ENCODE measurements at regions not wholly inside any gene's neighbourhood (a gene's known extent, or its start where the extent isn't known, plus 50 kb on each side); places are given as distances from the start of the nearest gene placed in this dataset.

DNA sequence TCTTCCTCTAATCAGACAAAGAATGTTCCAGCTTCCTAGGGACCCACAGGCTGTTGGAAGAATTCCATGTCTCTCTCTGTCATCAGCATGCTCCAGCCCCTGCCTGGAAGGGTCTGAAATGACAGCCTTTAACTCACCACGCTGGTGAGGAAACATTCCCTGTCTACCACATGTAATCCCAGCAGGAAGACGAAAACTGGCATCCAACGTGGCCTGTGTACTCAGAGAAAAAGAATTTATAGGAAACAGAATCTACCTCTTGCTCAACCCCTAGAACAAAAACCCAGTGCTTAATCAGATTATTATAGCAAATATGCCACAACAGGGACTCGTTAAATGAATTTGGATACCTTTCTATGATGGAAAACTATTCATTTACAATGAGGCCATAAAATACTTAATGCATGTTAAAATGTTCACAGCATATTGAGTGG lies 147.3 kb upstream of the FOXF1 start:
- peak; percentile 96 for DNase-seq (ENCODE audit: low spot score)

DNA sequence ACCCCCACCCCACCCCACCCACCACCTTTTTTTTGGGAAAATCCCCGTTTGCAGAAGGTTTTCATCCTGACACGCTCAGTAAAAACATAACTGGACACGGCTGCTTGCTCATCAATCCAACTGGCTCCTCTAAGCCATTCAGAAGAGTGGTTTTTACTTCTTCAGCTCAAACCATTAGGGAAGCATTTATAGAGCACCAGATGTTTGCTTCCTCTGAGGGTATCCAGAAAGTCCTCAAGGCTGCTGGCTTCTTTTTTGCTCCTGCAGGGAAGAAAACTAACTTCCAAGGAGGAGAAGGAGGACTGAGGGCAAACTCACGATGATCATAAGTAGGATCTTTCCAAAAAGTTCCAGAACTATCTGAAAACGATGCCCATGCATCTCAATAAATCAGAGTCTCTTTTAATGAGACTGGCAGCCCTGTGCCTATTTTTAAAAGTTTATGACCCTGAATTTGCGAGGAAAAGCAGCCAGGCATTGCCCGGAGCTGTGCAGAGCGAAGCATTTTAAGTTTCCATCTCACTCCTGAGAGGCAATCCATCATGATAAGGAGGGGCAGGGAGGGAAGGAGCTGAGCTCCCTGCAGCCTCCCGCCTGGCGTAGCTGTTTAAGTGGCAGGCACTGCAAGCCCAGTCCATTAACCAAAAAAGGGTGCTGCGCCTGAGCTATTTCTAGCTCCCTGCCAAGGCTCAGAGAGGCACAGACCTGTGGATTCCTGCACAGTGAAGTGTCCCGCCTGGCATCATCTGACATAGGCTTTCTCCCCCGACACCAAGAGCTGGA lies 146.3 kb upstream of the FOXF1 start:
- DNase-seq (ENCODE audit: low spot score): peak; percentile 72

DNA sequence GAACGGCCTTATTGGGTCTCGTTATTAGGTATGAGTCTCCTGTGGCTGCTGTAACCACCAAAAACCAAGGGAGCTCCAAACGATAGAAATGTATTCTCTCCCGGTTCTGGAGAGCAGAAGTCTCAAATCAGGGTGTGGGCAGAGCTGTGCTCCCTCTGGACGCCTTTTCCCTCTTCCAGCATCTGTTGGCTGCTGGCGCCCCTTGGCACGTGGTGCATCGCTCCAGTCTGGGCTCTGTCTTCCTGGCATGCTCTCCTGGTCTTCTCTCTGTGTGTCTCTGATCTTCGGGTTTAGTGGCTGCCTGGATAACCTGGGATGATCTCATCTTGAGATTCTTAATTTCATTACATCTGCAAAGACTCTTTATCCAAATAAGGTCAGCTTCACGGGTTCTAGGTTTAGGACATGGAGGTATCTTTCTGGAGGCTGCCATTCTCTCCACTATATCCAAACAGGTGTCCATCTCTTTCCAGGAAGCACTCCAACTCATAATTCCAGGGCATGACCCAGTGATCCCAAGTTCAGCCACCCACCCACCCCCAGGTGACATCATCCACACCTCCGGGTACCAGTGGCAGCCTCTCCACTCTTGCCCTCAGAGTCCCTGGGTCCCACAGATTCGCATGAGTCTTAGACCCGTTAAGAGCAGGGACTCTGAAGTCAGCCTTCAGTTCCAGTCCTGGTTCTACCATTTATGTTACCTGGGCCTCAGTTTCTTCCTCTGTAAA lies 145.5 kb upstream of the FOXF1 start:
- DNase-seq (ENCODE audit: low spot score): no peak

DNA sequence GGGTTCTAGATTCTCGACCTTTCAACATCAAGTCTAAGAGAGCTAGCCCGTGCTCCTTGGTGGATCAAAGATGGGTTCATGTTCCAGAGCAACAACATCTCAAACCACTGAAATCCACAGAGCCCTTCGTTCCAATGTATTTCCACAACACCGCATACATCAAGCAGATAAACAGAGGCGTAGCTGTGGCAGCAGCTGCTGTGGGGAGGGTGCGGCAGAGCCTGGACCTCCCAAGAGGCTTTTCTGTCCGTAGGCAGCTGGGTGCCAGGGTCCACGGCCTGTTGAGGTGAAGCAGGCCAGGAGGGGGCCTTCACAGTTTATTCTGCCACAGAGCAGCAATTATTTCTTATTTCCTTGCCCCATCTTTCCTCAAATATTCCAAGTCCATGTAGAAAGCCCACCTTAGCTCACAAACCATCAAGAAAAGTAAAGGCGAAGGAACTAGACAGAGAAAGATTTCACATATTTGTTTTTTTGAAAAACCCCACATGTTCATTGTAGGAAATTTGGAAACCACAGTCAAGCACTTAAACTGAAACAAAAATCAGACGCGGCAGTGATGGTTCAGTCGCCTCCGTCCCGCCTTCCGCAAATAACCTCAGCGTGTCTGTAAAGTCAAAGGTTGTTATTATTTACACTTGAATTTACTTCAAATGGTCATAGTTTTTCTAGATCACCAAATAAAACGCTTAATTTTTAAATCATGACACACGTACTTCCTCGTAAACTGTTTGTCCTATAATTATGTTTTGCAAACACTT lies 144.6 kb upstream of the FOXF1 start:
- DNase-seq (ENCODE audit: low spot score): no peak

DNA sequence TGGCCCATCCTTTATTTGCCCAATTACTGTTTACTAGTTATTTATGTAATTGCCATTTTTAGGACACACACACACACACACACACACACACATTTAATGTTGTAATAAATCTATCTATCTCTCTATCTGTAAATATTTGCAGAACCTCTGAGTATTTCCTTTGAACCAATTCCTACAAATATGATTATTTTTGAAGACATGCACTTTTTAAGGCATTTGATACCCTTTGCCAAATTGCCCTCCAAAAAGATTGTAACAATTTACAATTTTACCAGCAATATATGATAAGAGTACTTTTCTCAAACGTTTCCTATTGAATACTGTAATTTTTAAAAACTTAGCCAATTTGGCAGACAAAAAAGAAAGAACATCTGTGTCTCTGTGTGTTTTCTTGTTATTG lies 143.8 kb upstream of the FOXF1 start:
- DNase-seq (ENCODE audit: low spot score): no peak

- no peak for DNase-seq (ENCODE audit: low spot score)
These were observed 142.8 kb upstream of the FOXF1 start for GRCh38 chr16:86367291-86368072.

DNA sequence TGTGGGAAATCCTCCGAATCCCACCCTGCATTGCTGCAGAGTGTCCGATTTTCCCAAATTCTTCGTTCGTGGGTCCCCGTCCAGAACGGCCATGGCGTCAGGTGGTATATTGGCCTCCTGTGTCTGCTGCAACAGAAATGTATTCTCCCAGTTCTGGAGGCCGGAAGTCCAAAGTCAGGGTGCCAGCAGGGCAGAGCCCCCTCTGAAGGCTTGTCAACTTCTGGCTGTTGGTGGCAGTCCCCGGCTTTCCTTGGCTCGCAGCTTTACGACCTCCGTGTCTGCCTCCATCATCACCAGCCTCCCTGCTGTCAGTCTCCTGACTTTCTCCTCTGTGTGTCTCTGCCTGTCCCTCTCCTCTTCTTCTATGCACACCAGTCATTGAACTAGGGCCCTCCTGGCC lies 142.1 kb upstream of the FOXF1 start:
- DNase-seq (ENCODE audit: low spot score): no peak

- no peak for DNase-seq (ENCODE audit: low spot score)
These were observed 140.3 kb upstream of the FOXF1 start for GRCh38 chr16:86370062-86370461.

GRCh38 chr16:86371083-86371803 lies 139.1 kb upstream of the FOXF1 start:
- DNase-seq (ENCODE audit: low spot score): no peak

- no peak for DNase-seq (ENCODE audit: low spot score)
These were observed 138.1 kb upstream of the FOXF1 start for GRCh38 chr16:86372193-86372592.

DNA sequence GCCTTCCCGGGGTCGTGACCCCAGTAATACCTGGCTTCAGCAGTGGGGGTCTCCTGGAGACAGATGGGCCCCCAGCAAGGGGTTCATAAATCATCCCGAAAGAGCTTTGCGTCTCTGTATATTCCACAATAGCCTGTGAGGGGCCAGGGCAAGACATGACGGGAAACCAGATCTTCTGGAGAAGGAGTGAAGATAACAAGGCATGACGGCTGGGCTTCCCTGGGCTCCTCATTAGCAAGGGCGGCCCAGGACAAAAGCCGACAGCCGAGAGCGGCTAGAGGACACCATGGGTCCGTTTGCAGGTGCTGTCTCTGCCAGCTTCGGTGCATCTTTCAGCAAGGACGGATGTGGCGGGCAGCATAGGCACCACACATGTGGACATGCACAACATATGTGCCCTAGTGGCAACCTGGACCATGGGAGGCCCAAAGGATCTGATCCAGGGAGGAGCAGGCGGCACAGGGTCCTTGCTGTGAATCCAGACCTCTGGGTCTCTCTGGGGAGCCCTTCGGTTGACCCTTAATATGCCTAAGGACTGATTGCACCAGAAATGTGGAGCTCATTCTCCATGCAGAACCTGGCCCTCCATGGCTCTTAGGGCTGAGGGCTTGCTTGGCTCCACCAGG lies 136.9 kb upstream of the FOXF1 start:
- no peak for DNase-seq (ENCODE audit: low spot score)

DNA sequence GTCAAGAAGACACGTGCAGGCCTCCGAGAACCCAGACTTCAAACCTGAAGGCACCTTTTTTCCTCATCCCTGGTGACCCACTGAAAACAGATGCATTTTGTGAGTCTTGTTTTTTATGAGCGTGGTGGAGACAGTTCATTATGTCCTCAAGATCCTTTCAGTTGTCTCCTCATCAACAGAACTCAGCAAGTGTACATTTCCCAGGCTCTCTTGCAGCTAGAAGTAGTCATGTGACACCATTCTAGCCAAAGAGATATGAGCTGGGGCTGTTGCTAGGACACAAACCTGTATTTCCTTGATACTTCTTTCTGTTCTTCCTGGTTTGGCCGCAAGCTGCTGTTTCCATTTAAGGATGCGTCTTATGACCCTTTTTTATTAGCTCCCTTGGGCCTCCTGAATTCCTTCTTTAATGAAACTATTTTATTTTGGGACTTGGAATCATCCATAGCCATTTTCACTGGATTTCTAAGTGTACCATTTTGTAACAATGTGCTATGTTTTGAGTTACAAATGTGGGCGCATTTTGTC lies 135.7 kb upstream of the FOXF1 start:
- no peak for DNase-seq (ENCODE audit: low spot score)

GRCh38 chr16:86375364-86375763 lies 135.0 kb upstream of the FOXF1 start:
- DNase-seq (ENCODE audit: low spot score): peak; percentile 79

GRCh38 chr16:86375851-86376250 lies 134.5 kb upstream of the FOXF1 start:
- DNase-seq (ENCODE audit: low spot score): no peak

GRCh38 chr16:86376837-86377236 lies 133.5 kb upstream of the FOXF1 start:
- no peak for DNase-seq (ENCODE audit: low spot score)

DNA sequence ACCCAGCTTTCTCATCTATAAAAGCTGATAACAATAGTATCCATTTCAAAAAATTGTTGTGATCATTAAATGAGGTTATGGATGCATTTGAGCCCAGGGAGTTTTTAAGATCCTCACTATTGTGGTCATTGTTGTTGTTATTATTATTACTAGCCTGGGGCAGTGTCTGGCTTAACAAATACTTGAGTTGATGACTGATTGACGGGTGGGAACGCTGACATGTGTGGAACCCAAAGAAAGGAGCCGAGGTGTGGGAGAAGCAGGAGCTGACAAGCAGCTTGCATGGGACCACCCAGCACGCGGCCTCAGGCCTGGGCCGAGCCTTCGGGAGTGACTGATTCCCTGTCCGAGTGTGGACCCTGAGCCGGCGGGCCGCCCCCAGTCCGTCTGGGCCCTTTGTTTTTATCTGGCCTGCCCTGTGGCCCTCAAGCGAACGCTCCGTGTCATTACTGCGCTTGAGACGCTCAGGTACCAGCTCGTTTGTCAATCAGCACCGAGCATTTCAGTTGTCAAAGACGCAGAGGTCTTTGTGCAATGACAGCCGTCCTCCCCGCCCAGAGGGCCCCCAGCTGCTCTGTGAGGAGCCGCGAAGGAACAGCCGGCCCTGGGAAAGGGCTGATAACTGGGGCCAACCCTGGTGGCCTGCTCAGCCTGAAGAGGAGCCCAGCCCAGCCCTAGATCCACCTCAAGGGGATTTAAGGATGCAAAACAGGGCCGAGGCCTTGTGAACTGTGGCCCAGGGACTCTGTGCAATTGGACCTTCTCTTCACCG lies 132.9 kb upstream of the FOXF1 start:
- no peak for DNase-seq (ENCODE audit: low spot score)

GRCh38 chr16:86378128-86378527 lies 132.2 kb upstream of the FOXF1 start:
- no peak for DNase-seq (ENCODE audit: low spot score)

DNA sequence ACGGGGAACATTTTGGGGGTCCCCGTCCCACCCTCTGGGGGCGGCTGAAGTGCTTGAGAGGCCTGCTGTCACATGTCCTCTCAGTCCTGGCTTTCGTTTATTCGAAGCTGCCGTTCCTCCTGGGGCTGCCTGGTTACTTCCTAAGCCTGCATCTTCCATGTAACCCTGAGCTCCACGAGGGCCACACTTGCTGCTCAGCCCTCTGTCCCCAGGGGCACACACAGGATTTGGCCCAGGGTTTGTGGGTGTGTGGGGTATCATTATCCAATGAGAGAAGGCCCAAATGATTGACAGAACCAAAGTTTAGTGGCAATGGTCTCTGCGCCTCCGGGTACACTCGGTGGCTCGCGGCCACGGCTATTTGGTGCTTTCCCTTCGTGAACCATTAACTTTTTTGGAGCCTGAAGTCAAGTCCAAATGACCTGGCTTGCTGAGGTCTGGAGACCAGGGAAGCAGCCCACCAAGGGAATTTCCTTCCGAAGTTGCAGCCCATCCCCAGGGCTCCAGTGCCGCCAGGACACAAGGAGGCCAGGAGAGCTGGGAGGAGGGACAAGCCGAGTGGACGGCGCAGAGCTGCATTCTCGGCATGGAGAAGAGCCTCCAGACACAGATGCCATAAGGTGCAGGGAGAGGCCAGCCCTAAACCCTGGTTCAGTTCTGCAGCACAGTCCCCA lies 131.4 kb upstream of the FOXF1 start:
- DNase-seq (ENCODE audit: low spot score): no peak

DNA sequence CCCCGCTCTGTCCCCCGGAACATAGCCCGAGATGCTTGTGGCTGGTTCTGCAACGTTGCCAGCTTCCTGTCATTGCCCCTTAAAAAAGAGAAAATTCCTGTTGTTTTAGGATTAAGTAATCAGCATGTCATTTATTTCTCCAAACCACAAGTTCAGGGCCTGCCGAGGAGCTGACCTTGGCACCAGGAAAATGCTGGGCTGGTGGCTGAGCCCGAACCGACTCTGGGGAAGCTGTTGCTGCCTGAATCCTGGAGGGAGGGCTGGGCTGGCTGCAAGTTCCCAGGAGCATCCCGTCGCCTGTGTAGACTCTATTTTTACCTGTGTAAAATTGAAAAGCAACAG lies 130.9 kb upstream of the FOXF1 start:
- peak; percentile 75 for DNase-seq (ENCODE audit: low spot score)
